Lower leg skin (tissue), 4 donors: ENCODE measurements at regions not wholly inside any gene's neighbourhood (a gene's known extent, or its start where the extent isn't known, plus 50 kb on each side); places are given as distances from the start of the nearest gene placed in this dataset.
"Not testable (repeated sequence)": the region's sequence is repeated elsewhere in the genome, so short reads cannot be mapped to it uniquely, and the experiment has no call there.

Experiments
- DNase-seq, 2 donors: peaks; one replicate each; pipeline ENCODE4 v3.0.0-alpha.2; 2019; ENCODE audit warnings: low spot score in 2 of 2
- H3K4me3 ChIP-seq: fragments of 200-600 bp; sonication (generic); 2 replicates; pipeline ENCODE4 v1.5.1; 2017; ENCODE audit warnings: mild to moderate bottlenecking, low read depth; ENCODE audit not compliant: poor library complexity, severe bottlenecking
- POLR2A ChIP-seq, 2 donors: fragments of 450-650 bp; IDR thresholded peaks; one replicate each; pipeline ENCODE4 v1.6.1; 2016 to 2017; ENCODE audit warnings: antibody characterized with exemption in 2 of 2, mild to moderate bottlenecking in 1 of 2, moderate library complexity in 1 of 2
- WGBS, 2 donors: methylation state at CpG; one replicate each; pipeline ENCODE4 v1.1.5; 2018; 5-methylcytosine and 5-hydroxymethylcytosine counted together
- intact Hi-C: fragments of 100-400 bp; cut with DNase I; formaldehyde crosslinking; loops from one replicate; pipeline ENCODE4 v1.15.0; 2023; ENCODE audit warnings: low total_unique reads
- TF ChIP-seq, protein P1 (sequence below), 3 donors: fragments of 450-650 bp; IDR thresholded peaks; one replicate each; pipeline ENCODE4 v1.5.1; 2016; ENCODE audit warnings: antibody characterized with exemption in 3 of 3, mild to moderate bottlenecking in 3 of 3, moderate library complexity in 2 of 3

DNA sequence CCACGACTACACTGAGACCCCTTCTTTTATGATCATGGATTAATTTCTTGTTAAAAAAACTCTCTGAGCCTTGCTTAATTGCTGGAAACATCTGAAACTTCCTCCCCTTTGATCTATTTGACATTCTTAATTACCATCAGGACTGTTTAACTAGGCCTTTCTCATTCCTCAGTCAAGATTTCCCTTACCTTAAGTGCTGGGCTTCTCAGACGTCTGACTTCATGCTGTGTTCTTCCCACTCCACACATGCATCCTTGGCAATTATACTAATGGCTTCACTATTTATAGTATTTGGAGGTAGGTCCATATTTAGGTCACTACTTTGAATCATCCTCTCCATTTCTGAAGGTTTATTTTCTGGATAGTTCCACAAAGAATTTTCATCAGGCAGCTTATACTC lies 341.3 kb upstream of the TMPRSS15 start:
- intact Hi-C loops, result no loop called here
- TF ChIP-seq POLR2A (IDR thresholded peaks at IDR 0.05), result no peak
- TF ChIP-seq, protein P1, sequence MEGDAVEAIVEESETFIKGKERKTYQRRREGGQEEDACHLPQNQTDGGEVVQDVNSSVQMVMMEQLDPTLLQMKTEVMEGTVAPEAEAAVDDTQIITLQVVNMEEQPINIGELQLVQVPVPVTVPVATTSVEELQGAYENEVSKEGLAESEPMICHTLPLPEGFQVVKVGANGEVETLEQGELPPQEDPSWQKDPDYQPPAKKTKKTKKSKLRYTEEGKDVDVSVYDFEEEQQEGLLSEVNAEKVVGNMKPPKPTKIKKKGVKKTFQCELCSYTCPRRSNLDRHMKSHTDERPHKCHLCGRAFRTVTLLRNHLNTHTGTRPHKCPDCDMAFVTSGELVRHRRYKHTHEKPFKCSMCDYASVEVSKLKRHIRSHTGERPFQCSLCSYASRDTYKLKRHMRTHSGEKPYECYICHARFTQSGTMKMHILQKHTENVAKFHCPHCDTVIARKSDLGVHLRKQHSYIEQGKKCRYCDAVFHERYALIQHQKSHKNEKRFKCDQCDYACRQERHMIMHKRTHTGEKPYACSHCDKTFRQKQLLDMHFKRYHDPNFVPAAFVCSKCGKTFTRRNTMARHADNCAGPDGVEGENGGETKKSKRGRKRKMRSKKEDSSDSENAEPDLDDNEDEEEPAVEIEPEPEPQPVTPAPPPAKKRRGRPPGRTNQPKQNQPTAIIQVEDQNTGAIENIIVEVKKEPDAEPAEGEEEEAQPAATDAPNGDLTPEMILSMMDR (IDR thresholded peaks at IDR 0.05), result no peak
- no peak for DNase-seq
- no peak overlapping the region for H3K4me3 ChIP-seq
- 22 to 35% methylated on average over 2 of the region's 2 CpGs for WGBS, 2 donors

DNA sequence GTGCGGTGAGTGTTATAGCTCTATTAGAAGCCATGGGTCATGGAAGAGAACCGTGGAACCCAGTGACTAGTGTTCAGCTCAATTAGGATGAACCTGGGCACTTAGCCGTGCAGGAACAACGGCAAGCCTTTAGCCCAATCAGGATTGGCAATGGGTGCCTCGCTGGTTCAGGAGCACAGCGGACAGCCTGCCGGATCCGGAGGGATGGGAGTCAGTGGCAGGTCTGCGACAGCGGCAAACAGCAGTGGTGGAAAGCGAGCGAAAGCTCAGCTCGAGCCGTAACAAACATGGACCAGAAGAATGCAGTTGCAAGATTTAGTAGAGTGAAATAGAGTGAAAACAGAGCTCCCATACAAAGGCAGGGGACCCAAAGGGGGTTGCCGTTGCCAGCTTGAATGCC lies 349.3 kb upstream of the TMPRSS15 start:
- H3K4me3 ChIP-seq, intact Hi-C loops, DNase-seq: not testable (repeated sequence)
- 93 to 96% methylated on average over 15 of the region's 15 CpGs for WGBS, 2 donors

DNA sequence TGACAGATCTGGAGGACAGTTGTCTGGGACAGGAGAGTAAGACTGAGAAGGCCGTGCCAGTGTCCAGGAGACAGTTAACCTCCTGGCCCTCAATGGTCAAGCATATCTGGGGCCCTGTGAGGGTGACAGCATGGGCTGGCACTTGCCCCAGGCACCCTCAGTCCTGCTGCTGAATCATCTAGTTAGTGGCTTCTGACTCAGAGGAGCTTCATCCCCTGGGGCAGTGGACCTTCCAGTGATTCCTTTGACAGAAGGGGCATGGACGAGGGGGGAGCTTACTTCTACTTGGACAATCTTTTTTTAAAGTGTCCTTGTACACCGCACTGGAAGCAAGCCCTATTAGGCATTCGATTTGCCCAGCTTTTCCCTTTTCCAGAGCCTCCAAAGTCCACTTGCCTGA lies 352.7 kb upstream of the TMPRSS15 start:
- 67 to 81% methylated on average over 4 of the region's 4 CpGs for WGBS, 2 donors
- intact Hi-C loops, H3K4me3 ChIP-seq, DNase-seq: not testable (repeated sequence)

DNA sequence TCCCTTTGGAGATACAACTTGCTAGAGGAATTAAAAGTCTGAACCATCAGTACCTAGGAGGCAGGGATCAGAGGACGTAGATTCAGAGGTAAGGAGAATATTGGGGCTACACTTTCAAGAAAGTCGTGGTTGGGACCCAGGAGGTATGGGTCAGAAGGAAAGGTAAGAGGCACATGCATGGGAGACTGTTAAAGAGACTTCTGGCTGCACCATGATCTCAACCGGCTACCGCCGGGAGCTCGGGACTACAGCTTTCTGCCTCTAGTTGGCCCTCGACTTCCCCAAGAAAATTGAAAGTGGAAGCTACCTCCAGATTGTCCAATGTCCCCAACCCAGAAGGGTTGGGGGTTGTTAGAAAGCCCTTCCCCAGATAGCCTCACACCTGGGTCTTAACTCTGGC lies 355.7 kb upstream of the TMPRSS15 start:
- DNase-seq, result no peak
- WGBS, 2 donors, result 87 to 93% methylated on average over 7 of the region's 7 CpGs
- intact Hi-C loops, result no loop called here
- H3K4me3 ChIP-seq, result no peak overlapping the region
- no peak for TF ChIP-seq POLR2A (IDR thresholded peaks at IDR 0.05)
- TF ChIP-seq, protein P1 (IDR thresholded peaks at IDR 0.05), result no peak

DNA sequence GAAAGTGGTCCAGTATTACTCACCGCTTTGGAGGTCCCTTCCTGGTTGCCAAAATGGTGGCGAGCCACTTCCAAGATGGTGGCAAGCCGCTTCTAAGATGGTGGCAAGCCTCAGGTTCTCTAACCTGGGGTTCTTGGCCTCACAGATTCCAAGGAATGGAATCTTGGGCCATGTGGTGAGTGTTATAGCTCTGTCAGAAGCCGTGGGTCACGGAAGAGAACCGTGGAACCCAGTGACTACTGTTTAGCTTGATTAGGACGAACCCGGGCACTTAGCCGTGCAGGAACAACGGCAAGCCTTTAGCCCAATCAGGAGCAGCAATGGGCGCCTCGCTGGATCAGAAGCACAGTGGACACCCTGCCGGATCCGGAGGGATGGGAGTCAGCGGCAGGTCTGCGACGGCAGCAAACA lies 356.2 kb upstream of the TMPRSS15 start:
- intact Hi-C loops, result no loop called here
- 94 to 95% methylated on average over 17 of the region's 17 CpGs for WGBS, 2 donors
- no peak overlapping the region for H3K4me3 ChIP-seq
- no peak for DNase-seq
- no peak for TF ChIP-seq POLR2A (IDR thresholded peaks at IDR 0.05)
- TF ChIP-seq, protein P1 (IDR thresholded peaks at IDR 0.05), result no peak

DNA sequence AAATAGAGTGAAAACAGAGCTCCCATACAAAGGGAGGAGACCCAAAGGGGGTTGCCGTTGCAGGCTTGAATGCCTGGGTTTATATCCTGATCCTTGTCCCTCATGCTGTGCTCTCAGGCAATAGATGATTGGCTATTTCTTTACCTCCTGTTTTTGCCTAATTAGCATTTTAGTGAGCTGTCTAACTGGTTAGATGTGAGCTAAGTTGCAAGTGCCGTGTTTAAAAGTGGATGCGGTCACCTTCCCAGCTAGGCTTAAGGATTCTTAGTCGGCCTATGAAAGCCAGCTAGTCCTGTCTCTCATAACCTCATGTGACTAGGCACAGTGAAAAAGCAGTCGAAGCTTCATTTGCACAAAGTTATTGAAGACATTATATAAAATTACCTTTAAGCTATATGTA lies 356.7 kb upstream of the TMPRSS15 start:
- intact Hi-C loops, result no loop called here
- no peak overlapping the region for H3K4me3 ChIP-seq
- no peak for DNase-seq
- no peak for TF ChIP-seq POLR2A (IDR thresholded peaks at IDR 0.05)
- TF ChIP-seq, protein P1 (IDR thresholded peaks at IDR 0.05), result no peak
- WGBS, 2 donors, result 86 to 87% methylated on average over 5 of the region's 5 CpGs

DNA sequence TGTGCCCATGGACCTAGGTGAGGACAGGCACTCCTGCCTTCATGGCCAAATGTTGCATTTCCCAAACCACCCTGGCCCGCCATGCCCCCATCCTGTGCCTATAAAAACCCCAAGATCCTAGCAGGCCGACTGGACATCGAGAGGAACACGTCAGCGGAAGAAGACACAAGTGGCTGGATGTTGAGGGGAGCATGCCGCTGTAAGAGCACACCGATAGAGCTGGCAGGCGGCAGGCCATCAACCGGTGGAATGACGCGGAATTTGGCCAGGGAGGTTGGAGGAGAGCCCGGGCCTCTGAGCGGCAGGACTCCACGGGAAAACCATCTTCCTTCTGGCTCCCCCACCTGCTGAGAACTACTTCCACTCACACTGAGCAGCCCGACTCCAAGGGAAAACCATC lies 361.1 kb upstream of the TMPRSS15 start:
- 94 to 97% methylated on average over 15 of the region's 15 CpGs for WGBS, 2 donors
- DNase-seq, result no peak
- intact Hi-C loops, result no loop called here
- TF ChIP-seq, protein P1 (IDR thresholded peaks at IDR 0.05), result no peak
- no peak for TF ChIP-seq POLR2A (IDR thresholded peaks at IDR 0.05)
- H3K4me3 ChIP-seq, result no peak overlapping the region
